ENCODE measurements at regions not wholly inside any gene's neighbourhood (a gene's known extent, or its start where the extent isn't known, plus 50 kb on each side); places are given as distances from the start of the nearest gene placed in this dataset.

GRCh38 chr20:55116598-55116997 lies 641.2 kb downstream of the DOK5 start:
- TF ChIP-seq CTCF (IDR thresholded peaks at IDR 0.05) (no peak), EZH2 (IDR thresholded peaks at IDR 0.05; ENCODE audit: borderline replicate concordance, insufficient read depth, low read depth, low read length, poor library complexity, severe bottlenecking) (no peak)
- Histone ChIP-seq H3K4me2 (replicated peaks; ENCODE audit: low read depth, low read length, poor library complexity, severe bottlenecking) (no peak overlapping the region), H3K79me2 (ENCODE audit: control insufficient read depth, insufficient read depth, low read length) (no peaks in the 10 kb centered on the region), H3K4me1 (ENCODE audit: control insufficient read depth in 2 of 2, insufficient read depth in 2 of 2, low read length in 2 of 2) (no peaks in the 10 kb centered on the region), H3K36me3 (replicated peaks in 1 of 2; ENCODE audit: control extremely low read depth in 1 of 2, control insufficient read depth in 1 of 2, extremely low read depth in 1 of 2, insufficient read depth in 2 of 2, low read length in 1 of 2) (no peaks in the 10 kb centered on the region), H3K27ac (ENCODE audit: low read length in 2 of 2) (no peak overlapping the region), H3K9ac (ENCODE audit: low read length) (no peak overlapping the region), H3K27me3 (replicated peaks in 1 of 4; ENCODE audit: control extremely low read depth in 1 of 4, control insufficient read depth in 3 of 4, insufficient read depth in 4 of 4, low read length in 3 of 4) (no peaks in the 10 kb centered on the region), H2AFZ (ENCODE audit: insufficient read depth, low read depth, low read length, poor library complexity, severe bottlenecking) (no peak overlapping the region), H3K4me3 (ENCODE audit: control extremely low read depth in 1 of 5, extremely low read depth in 1 of 5, insufficient read depth in 1 of 5, low read depth in 2 of 5, low read length in 4 of 5) (no peak overlapping the region), H3K9me3 (ENCODE audit: control extremely low read depth in 1 of 3, control insufficient read depth in 2 of 3, insufficient read depth in 1 of 3, low read length in 2 of 3) (no peaks in the 10 kb centered on the region), H4K20me1 (ENCODE audit: control insufficient read depth, insufficient read depth, low read length, poor library complexity, severe bottlenecking) (no peaks in the 10 kb centered on the region)
- ChIA-PET CTCF (no interaction called here), POLR2A (no interaction called here)
- Mint-ChIP-seq H3K4me1 (no peaks in the 10 kb centered on the region), H3K9me3 (ENCODE audit: insufficient read depth) (no peaks in the 10 kb centered on the region), H3K27ac (no peak overlapping the region), H3K4me3 (no peak overlapping the region), H3K27me3 (no peaks in the 10 kb centered on the region)
- intact Hi-C loops (cut with micrococcal nuclease) = no loop called here
- no CpG with 5 or more reads among the region's 4 CpGs for WGBS (ENCODE audit: insufficient coverage)
- ATAC-seq (ENCODE audit: low read depth) (no peak), DNase-seq (no peak)

- no peak overlapping the region for H2AFZ ChIP-seq (ENCODE audit: insufficient read depth, low read depth, low read length, poor library complexity, severe bottlenecking)
- no CpG with 5 or more reads among the region's 2 CpGs for WGBS (ENCODE audit: insufficient coverage)
These were observed 627.8 kb downstream of the DOK5 start for GRCh38 chr20:55103188-55103587.

More at GRCh38 chr20:55103188-55103587, 627.8 kb downstream of the DOK5 start:
- H3K4me1 ChIP-seq (ENCODE audit: control insufficient read depth in 2 of 2, insufficient read depth in 2 of 2, low read length in 2 of 2) = no peaks in the 10 kb centered on the region
- Mint-ChIP-seq H3K9me3 (ENCODE audit: insufficient read depth) (peaks cover 11% of the 10 kb centered on the region), H3K4me1 (no peaks in the 10 kb centered on the region), H3K27me3 (no peaks in the 10 kb centered on the region), H3K27ac (no peak overlapping the region), H3K4me3 (no peak overlapping the region)
- H3K27ac ChIP-seq (ENCODE audit: low read length in 2 of 2) = no peak overlapping the region
- H3K4me3 ChIP-seq (ENCODE audit: control extremely low read depth in 1 of 5, extremely low read depth in 1 of 5, insufficient read depth in 1 of 5, low read depth in 2 of 5, low read length in 4 of 5) = no peak overlapping the region
- ChIA-PET CTCF (no interaction called here), POLR2A (no interaction called here)
- H3K79me2 ChIP-seq (ENCODE audit: control insufficient read depth, insufficient read depth, low read length) = no peaks in the 10 kb centered on the region
- H3K36me3 ChIP-seq (replicated peaks in 1 of 2; ENCODE audit: control extremely low read depth in 1 of 2, control insufficient read depth in 1 of 2, extremely low read depth in 1 of 2, insufficient read depth in 2 of 2, low read length in 1 of 2) = no peaks in the 10 kb centered on the region
- no peaks in the 10 kb centered on the region for H4K20me1 ChIP-seq (ENCODE audit: control insufficient read depth, insufficient read depth, low read length, poor library complexity, severe bottlenecking)
- TF ChIP-seq CTCF (IDR thresholded peaks at IDR 0.05) (no peak), EZH2 (IDR thresholded peaks at IDR 0.05; ENCODE audit: borderline replicate concordance, insufficient read depth, low read depth, low read length, poor library complexity, severe bottlenecking) (no peak)
- H3K27me3 ChIP-seq (replicated peaks in 1 of 4; ENCODE audit: control extremely low read depth in 1 of 4, control insufficient read depth in 3 of 4, insufficient read depth in 4 of 4, low read length in 3 of 4) = no peaks in the 10 kb centered on the region
- ATAC-seq (ENCODE audit: low read depth) (no peak), DNase-seq (no peak)
- H3K9me3 ChIP-seq (ENCODE audit: control extremely low read depth in 1 of 3, control insufficient read depth in 2 of 3, insufficient read depth in 1 of 3, low read length in 2 of 3) = peaks cover 0 to 16% (median 0%) of the 10 kb centered on the region in 3 donors
- H3K9ac ChIP-seq (ENCODE audit: low read length) = no peak overlapping the region
- intact Hi-C loops (cut with micrococcal nuclease) = no loop called here
- no peak overlapping the region for H3K4me2 ChIP-seq (replicated peaks; ENCODE audit: low read depth, low read length, poor library complexity, severe bottlenecking)
